Urinary bladder (tissue), 3 donors: ENCODE measurements at regions not wholly inside any gene's neighbourhood (a gene's known extent, or its start where the extent isn't known, plus 50 kb on each side); places are given as distances from the start of the nearest gene placed in this dataset.

Source experiments
- DNase-seq: peaks from one replicate; pipeline ENCODE4 v3.0.0-alpha.2; 2015; ENCODE audit errors: extremely low spot score
- H3K27ac ChIP-seq: one replicate; pipeline ENCODE4 v1.5.1; 2013; ENCODE audit warnings: low read depth, mild to moderate bottlenecking, moderate library complexity
- H3K36me3 ChIP-seq: one replicate; pipeline ENCODE4 v1.6.1; 2013; ENCODE audit warnings: mild to moderate bottlenecking, moderate library complexity; ENCODE audit not compliant: insufficient read depth
- H3K4me1 ChIP-seq: one replicate; pipeline ENCODE4 v1.6.1; 2013; ENCODE audit warnings: mild to moderate bottlenecking, moderate library complexity; ENCODE audit not compliant: insufficient read depth
- H3K4me3 ChIP-seq: one replicate; pipeline ENCODE4 v1.5.1; 2013; ENCODE audit warnings: low read depth, low read length
- WGBS: extraction: QIAGEN DNeasy Blood & Tissue Kit; methylation state at CpG from one replicate; pipeline ENCODE4 v1.1.7; 2013; 5-methylcytosine and 5-hydroxymethylcytosine counted together
- donor health status: healthy with polysubstance abuse.
- donor health status: healthy.

DNA sequence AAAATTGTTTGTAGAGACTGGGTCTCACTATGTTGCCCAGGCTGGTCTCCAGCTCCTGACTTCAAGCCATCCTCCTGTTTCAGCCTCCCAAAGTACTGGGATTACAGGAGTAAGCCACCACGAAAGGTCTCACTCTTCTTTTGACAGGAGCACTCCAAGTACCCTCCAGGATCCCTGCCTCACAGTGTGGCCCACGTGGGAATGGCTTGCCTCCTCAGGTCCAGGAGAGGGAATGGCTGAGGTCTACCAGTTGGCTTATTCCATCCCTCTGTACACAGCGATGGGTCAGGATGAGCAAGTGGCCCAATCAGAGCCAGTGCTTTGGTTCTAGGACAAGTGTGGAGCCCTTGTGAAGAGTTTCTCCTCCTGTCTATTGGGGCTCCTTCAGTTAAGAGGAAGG, 73.7 kb upstream of the ZNF423 start:
- DNase-seq: no peak
- no peak overlapping the region for H3K4me3 ChIP-seq
- 91% methylated on average over 3 of the region's 3 CpGs for WGBS
- no peaks in the 10 kb centered on the region for H3K4me1 ChIP-seq
- H3K27ac ChIP-seq: no peak overlapping the region
- no peaks in the 10 kb centered on the region for H3K36me3 ChIP-seq

DNA sequence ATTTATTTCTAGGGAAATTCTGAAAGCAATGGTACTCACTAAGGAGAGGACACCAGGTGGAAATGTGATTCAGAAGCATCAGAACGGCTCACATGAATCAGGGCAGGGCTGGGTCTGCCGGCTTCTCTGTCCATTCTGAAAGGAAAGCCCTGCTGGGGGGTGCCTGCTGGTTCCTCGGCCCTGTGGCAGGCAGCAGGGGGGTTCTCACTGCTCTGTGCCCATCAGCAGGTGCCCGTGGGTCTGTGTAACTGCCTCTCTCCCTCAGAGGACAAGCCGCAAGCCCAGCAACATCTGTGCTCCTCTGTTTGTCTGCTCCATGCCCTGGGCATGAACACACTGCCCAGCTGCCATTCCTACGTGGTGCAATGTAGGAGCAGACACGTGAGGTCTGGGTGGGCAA, 74.9 kb upstream of the ZNF423 start:
- DNase-seq: no peak

DNA sequence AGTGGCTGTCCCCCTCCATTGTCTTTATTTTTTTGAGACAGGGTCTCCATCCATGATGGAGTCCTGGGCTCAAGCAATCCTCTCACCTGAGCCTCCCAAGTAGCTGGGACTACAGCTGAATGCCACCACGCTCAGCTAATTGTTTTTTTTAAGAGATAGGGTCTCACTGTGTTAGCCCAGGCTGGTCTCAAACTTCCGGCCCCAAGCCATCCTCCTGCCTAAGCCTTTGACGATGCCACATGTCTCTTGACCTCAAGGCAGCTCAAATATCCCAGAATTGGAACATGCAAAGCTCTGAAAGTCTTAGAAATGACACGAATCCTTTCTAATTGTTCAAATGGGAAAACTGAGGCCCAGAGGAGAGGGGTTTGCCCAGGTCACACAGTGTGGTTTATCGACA, 75.4 kb upstream of the ZNF423 start:
- no peaks in the 10 kb centered on the region for H3K4me1 ChIP-seq
- no peaks in the 10 kb centered on the region for H3K36me3 ChIP-seq
- WGBS: 92% methylated on average over 5 of the region's 5 CpGs
- H3K27ac ChIP-seq: no peak overlapping the region
- no peak for DNase-seq
- no peak overlapping the region for H3K4me3 ChIP-seq

More for the DNA sequence above, 74.9 kb upstream of the ZNF423 start:
- Histone ChIP-seq H3K4me1 (no peaks in the 10 kb centered on the region), H3K4me3 (no peak overlapping the region), H3K27ac (no peak overlapping the region), H3K36me3 (no peaks in the 10 kb centered on the region)
- 89% methylated on average over 7 of the region's 7 CpGs for WGBS

DNA sequence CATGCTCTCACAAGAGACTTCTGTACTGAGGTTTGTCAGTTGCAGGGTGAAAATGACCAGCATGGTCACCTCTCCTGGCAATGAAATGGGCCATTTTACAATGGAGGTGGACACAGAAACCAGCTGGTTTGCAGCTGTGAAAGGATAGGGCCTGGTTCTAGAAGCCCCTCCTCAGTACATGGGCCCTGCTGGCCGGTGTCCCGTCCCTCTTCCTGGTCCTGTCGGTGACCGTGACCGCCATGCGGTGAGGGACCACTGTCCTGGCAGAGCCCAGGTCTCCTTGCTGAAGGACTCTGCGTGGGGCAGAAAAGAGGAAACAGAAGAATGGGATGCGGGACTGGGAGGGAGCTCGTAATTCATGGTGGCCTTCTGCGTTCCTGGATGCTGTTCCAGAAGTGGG, 76.0 kb upstream of the ZNF423 start:
- 95% methylated on average over 10 of the region's 10 CpGs for WGBS
- Histone ChIP-seq H3K27ac (no peak overlapping the region), H3K4me3 (no peak overlapping the region), H3K36me3 (no peaks in the 10 kb centered on the region), H3K4me1 (no peaks in the 10 kb centered on the region)
- DNase-seq: no peak

DNA sequence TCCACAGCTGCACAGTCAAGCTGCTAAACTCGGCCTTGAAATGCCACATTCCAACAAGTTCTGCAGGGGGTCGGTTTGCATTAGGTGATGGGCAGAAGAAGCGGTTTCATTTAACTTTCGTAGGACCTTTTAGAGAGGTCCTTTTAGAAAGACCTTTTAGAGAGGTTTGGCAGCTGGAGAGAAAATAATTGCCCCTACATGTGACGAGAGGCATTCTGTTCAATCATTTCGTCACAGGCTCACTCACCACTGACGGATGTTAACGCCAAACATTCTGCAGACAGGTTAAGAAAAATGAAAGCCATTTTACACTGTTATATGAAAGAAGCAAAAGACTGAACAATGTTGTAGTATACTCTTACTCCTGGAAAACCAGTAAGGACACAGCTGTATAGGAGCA, 76.5 kb upstream of the ZNF423 start:
- Histone ChIP-seq H3K27ac (no peak overlapping the region), H3K4me1 (no peaks in the 10 kb centered on the region), H3K36me3 (no peaks in the 10 kb centered on the region), H3K4me3 (no peak overlapping the region)
- WGBS: 70% methylated on average over 8 of the region's 8 CpGs
- DNase-seq: no peak

DNA sequence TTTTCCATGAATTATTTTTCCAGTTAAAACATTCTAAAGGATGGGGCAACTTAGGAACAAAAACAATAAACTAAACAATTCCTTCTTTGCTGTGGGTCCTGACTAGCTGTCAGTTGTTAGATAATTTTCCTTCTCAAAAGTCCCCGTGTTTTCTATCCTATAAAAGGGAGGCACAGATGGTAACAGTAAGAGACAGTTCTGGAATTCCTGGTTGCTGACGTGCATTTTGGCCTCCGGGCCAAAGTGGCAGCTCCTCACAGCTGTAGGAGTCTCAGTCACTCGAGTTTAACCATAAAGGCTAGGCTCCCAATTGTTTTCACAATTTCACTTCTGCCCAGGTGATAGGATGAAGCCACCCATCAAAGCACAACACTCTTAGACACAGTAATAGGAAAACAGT, 77.0 kb upstream of the ZNF423 start:
- H3K27ac ChIP-seq: no peak overlapping the region
- H3K4me3 ChIP-seq: no peak overlapping the region
- H3K4me1 ChIP-seq: no peaks in the 10 kb centered on the region
- no peak for DNase-seq
- H3K36me3 ChIP-seq: no peaks in the 10 kb centered on the region
- WGBS: 15% methylated on average over 4 of the region's 4 CpGs

DNA sequence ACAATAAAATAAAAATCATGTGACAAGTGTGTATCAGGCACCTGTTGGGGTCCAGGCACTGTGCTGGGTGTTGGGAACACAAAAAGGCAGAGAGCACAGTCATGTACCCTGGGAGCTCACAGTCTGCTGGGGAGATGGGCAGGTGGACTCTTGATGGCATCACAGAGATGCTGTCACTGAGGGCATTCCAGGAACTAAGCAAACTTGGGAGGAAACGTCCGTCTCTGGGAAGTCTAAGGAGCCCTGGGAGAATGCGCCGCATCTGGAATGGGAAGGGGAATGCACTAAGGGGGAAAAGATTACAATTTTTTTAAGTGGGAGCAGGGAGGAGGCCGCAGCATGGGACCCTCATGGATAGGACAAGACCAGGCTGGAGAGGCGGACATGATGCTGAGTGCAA, 80.9 kb upstream of the ZNF423 start:
- DNase-seq: no peak
- 95% methylated on average over 6 of the region's 6 CpGs for WGBS

DNA sequence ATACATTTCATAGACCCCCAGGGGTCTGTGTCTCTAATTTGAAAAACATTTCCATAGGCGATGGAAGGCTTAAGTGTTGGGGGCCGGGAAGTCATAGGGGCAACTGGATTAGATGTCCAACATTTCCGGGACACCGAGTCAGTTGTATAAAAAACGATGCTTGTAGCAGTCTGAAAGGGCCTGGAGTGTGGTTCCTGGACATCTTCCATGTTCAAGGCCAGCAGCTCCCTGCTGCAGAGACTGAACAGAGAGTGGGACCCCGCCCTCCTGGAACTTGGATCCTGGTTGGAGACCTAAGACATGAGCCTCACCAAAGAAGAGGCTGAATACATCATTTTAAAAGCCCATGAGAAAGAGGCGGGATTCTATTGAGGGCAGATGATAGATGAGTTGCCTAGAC, 82.0 kb upstream of the ZNF423 start:
- WGBS: 88% methylated on average over 7 of the region's 7 CpGs
- H3K4me1 ChIP-seq: no peaks in the 10 kb centered on the region
- no peak overlapping the region for H3K27ac ChIP-seq
- H3K4me3 ChIP-seq: no peak overlapping the region
- H3K36me3 ChIP-seq: no peaks in the 10 kb centered on the region
- DNase-seq: no peak

More for the DNA sequence above, 80.9 kb upstream of the ZNF423 start:
- Histone ChIP-seq H3K36me3 (no peaks in the 10 kb centered on the region), H3K4me1 (no peaks in the 10 kb centered on the region), H3K27ac (no peak overlapping the region), H3K4me3 (no peak overlapping the region)

DNA sequence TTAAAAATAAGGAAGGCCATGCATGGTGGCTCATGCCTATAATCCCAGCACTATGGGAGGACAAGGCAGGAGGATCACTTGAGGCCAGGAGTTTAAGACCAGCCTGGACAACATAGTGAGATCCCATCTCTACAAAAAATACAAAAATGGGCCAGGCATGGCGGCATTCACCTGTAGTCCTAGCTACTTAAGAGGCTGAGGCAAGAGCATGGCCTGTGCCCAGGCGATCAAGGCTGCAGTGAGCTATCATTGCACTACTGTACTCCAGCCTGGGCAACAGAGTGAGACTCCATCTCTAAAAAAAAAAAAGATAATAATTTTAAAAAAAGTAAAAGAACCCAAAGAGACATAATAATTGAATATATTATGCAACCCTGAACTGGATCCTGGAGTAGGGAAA, 83.6 kb upstream of the ZNF423 start:
- Histone ChIP-seq H3K36me3 (no peaks in the 10 kb centered on the region), H3K27ac (no peak overlapping the region), H3K4me3 (no peak overlapping the region), H3K4me1 (no peaks in the 10 kb centered on the region)
- DNase-seq: no peak
- WGBS: 97% methylated on average over 2 of the region's 2 CpGs

DNA sequence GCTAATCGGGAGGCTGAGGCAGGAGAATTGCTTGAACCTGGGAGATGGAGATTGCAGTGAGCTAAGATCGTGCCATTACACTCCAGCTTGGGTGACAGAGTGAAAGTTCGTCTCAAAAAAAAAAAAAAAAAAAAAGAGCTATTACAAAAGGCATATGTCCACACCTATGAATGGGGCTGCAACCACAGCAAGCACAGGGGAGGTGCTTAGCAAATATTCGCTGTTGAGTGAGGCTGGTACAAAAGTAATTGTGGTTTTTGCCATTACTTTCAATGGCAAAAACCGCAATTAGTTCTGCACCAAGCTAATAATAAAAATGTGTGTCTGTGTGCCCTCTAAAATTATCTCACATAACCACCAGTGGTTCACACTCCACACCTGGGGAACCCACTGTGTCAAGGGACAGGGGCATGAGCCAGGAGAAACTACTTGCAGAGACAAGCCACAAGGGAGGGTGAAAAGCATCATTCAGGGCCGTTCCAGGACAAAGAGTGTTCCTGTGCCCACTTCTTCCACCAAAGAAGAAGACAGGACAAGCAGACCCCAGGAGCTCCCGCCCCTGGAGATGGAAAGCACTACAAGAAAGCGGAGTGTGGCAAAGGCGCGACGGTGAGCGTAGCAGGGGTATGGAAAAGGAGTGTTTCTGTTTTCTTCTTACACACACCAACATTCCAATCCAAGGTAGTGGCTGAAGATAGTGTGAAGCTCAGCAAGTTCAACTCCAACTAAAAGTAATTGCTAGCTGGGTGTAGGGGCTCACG, 84.4 kb upstream of the CNEP1R1 start:
- Histone ChIP-seq H3K4me1 (no peaks in the 10 kb centered on the region), H3K4me3 (no peak overlapping the region), H3K27ac (no peak overlapping the region), H3K36me3 (no peaks in the 10 kb centered on the region)
- WGBS: 90% methylated on average over 13 of the region's 13 CpGs
- DNase-seq: no peak

DNA sequence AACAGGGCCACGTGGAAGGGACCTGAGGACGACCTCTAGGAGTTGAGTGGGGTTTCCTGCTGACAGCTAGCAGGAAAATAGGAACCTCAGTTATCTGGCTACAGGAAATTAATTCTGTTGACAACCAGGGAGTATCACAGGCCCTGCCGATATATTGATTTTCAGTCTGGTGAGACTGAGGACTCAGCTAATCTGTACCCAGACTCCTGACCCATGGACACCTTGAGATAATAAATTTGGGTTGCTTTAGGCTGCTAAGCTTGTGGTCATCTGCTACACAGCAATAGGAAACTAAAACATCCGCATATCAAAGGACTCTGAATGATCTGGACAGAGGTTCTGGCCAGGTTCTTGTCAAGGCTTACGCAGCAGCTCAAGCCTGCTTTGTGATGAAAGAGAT, 80.8 kb upstream of the CNEP1R1 start:
- H3K36me3 ChIP-seq: no peaks in the 10 kb centered on the region
- WGBS: 52% methylated on average over 5 of the region's 5 CpGs
- DNase-seq: no peak
- no peak overlapping the region for H3K4me3 ChIP-seq
- no peaks in the 10 kb centered on the region for H3K4me1 ChIP-seq
- H3K27ac ChIP-seq: no peak overlapping the region

DNA sequence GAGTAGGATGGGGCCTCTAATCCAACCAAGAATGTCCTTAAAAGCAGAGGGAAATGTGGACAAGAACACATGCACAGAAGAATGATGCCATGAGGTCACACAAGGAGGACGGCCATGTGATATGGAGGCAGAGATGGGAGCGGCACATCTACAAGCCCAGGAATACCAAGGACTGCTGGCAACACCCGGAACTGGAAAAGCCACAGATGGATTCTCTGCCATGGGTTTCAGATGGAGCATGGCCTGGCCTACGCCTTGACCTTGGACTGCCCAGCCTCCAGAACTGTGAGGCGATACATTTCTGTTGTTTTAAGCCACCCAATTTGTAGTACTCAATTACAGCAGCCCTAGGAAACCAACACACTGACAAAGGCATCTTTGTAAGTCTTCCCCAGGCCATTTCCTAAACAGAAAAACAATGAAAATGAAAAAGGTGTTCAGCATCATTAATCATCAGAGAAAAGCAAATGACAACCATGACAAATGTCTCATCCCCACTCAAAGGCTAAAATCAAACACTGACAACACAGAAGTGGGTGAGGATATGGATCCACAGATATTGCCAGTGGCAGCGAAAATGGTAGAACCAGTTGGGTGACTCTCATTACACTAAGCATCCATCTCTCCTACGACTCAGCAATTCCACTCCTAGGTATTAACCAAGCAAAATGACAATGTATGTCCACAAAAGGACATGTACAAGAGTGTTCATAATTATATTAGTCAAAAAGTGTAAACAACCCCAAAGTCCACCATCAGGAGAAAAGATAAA, 76.9 kb upstream of the CNEP1R1 start:
- H3K4me3 ChIP-seq: no peak overlapping the region
- DNase-seq: no peak
- WGBS: 93% methylated on average over 7 of the region's 7 CpGs
- no peak overlapping the region for H3K27ac ChIP-seq
- no peaks in the 10 kb centered on the region for H3K4me1 ChIP-seq
- H3K36me3 ChIP-seq: no peaks in the 10 kb centered on the region

DNA sequence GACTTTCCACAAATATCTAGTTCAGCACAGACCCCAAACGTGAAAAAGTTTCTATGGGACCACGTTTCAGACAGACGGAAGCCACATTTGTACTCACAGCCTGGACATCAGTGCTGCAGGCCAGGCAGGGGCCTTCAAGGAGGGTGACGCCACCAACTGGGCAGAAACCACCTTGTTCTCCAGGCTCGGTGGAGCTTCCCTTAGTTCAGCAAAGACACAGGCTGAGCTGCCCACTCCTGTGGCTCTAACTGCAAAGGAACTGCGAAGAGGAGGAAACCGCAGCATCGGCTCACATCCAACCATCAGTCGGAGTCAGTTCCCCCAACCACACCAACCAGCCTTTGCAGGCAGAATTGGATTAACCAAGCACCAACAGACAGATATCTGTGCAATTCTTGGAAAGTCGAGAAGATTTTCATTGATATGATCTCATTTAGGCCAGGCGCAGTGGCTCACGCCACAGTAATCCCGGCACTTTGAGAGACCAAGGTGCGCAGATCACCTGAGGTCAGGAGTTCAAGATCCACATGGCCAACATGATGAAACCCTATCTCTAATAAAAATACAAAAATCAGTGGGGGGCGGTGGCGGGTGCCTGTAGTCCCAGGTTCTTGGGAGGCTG, 73.3 kb upstream of the CNEP1R1 start:
- H3K27ac ChIP-seq: no peak overlapping the region
- WGBS: 87% methylated on average over 16 of the region's 16 CpGs
- no peaks in the 10 kb centered on the region for H3K4me1 ChIP-seq
- no peaks in the 10 kb centered on the region for H3K36me3 ChIP-seq
- DNase-seq: no peak
- H3K4me3 ChIP-seq: no peak overlapping the region

DNA sequence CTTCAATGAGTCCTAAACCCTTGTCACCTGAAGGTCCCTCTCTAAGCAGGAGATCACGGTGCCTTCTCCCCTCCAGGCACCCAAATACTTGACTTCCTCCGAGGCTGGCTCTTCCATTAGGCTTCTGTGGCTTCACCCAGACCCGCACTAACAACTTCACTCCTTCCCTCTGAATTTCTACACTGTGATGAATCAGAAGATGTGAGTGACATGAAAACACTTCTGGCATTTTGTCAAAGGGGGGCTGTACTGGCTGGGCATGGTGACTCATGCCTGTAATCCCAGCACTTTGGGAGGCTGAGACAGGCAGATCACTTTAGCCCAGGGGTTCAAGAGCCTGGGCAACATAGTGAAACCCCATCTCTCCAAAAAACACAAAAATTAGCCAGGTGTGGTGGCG, 72.6 kb upstream of the CNEP1R1 start:
- no peaks in the 10 kb centered on the region for H3K4me1 ChIP-seq
- H3K36me3 ChIP-seq: no peaks in the 10 kb centered on the region
- 84% methylated on average over 4 of the region's 4 CpGs for WGBS
- no peak overlapping the region for H3K4me3 ChIP-seq
- no peak overlapping the region for H3K27ac ChIP-seq
- DNase-seq: no peak
